ENCODE measurements at regions not wholly inside any gene's neighbourhood (a gene's known extent, or its start where the extent isn't known, plus 50 kb on each side); places are given as distances from the start of the nearest gene placed in this dataset.
A peak's percentile ranks its signal among the peaks of the same experiment; 100 is the strongest.

- Mint-ChIP-seq H3K36me3 (ENCODE audit: low read depth) (no peaks in the 10 kb centered on the region; the same call in 1 of the 2 replicates), H3K27me3 (ENCODE audit: insufficient read depth) (no peaks in the 10 kb centered on the region; the same call in none of the 2 replicates), H3K4me1 (ENCODE audit: low read depth) (peaks cover 31% of the 10 kb centered on the region), H3K27ac (no peak overlapping the region; the same call in 1 of the 2 replicates), H3K9me3 (no peaks in the 10 kb centered on the region; the same call in 1 of the 2 replicates), H3K4me3 (no peak overlapping the region)
- TF ChIP-seq CTCF (IDR thresholded peaks at IDR 0.05) = no peak
- peak; percentile 74 for DNase-seq
Observed at GRCh38 chr3:187807086-187807862, 62.0 kb upstream of the BCL6 start.

- no peak for DNase-seq
- no peak for TF ChIP-seq CTCF (IDR thresholded peaks at IDR 0.05)
- no peaks in the 10 kb centered on the region; the same call in 1 of the 2 replicates for H3K36me3 Mint-ChIP-seq (ENCODE audit: low read depth)
- no peaks in the 10 kb centered on the region; the same call in none of the 2 replicates for H3K27me3 Mint-ChIP-seq (ENCODE audit: insufficient read depth)
- H3K4me1 Mint-ChIP-seq (ENCODE audit: low read depth) = peaks cover 31% of the 10 kb centered on the region
- H3K9me3 Mint-ChIP-seq = no peaks in the 10 kb centered on the region; the same call in 1 of the 2 replicates
- no peak overlapping the region for H3K4me3 Mint-ChIP-seq
- H3K27ac Mint-ChIP-seq = no peak overlapping the region
Observed at GRCh38 chr3:187808527-187808895, 63.2 kb upstream of the BCL6 start.

GRCh38 chr3:187809612-187809991 is 64.3 kb upstream of the BCL6 start:
- no peak overlapping the region for H3K27ac Mint-ChIP-seq
- TF ChIP-seq CTCF (IDR thresholded peaks at IDR 0.05) = no peak

GRCh38 chr3:187810021-187810446 is 64.8 kb upstream of the BCL6 start:
- Mint-ChIP-seq H3K4me3 (no peak overlapping the region), H3K36me3 (ENCODE audit: low read depth) (no peaks in the 10 kb centered on the region; the same call in 1 of the 2 replicates), H3K9me3 (no peaks in the 10 kb centered on the region; the same call in 1 of the 2 replicates), H3K27me3 (ENCODE audit: insufficient read depth) (no peaks in the 10 kb centered on the region; the same call in none of the 2 replicates), H3K4me1 (ENCODE audit: low read depth) (peaks cover 31% of the 10 kb centered on the region), H3K27ac (no peak overlapping the region)
- no peak for DNase-seq
- TF ChIP-seq CTCF (IDR thresholded peaks at IDR 0.05) = no peak

More at GRCh38 chr3:187809612-187809991, 64.3 kb upstream of the BCL6 start:
- no peaks in the 10 kb centered on the region; the same call in 1 of the 2 replicates for H3K9me3 Mint-ChIP-seq
- H3K36me3 Mint-ChIP-seq (ENCODE audit: low read depth) = no peaks in the 10 kb centered on the region; the same call in 1 of the 2 replicates
- H3K4me1 Mint-ChIP-seq (ENCODE audit: low read depth) = peaks cover 31% of the 10 kb centered on the region
- H3K4me3 Mint-ChIP-seq = no peak overlapping the region
- H3K27me3 Mint-ChIP-seq (ENCODE audit: insufficient read depth) = no peaks in the 10 kb centered on the region; the same call in none of the 2 replicates
- no peak for DNase-seq

GRCh38 chr3:187811585-187812250 is 66.5 kb upstream of the BCL6 start:
- peak; percentile 76 for DNase-seq
- Mint-ChIP-seq H3K27me3 (ENCODE audit: insufficient read depth) (no peaks in the 10 kb centered on the region; the same call in 1 of the 2 replicates), H3K4me3 (no peak overlapping the region), H3K4me1 (ENCODE audit: low read depth) (peaks cover 29% of the 10 kb centered on the region), H3K9me3 (no peaks in the 10 kb centered on the region), H3K27ac (peak overlapping the region; percentile 26; the same call in 1 of the 2 replicates), H3K36me3 (ENCODE audit: low read depth) (no peaks in the 10 kb centered on the region)
- no peak for TF ChIP-seq CTCF (IDR thresholded peaks at IDR 0.05)
